Lower lobe of right lung (tissue), 2 donors: ENCODE measurements at regions not wholly inside any gene's neighbourhood (a gene's known extent, or its start where the extent isn't known, plus 50 kb on each side); places are given as distances from the start of the nearest gene placed in this dataset.
"Not testable (repeated sequence)": the region's sequence is repeated elsewhere in the genome, so short reads cannot be mapped to it uniquely, and the experiment has no call there.

Experiments used
- ATAC-seq, 2 donors: fragments of 200-7000 bp; cut with Tn5 transposase; one replicate each; pipeline ENCODE4 v1.9.1; 2020 to 2022; ENCODE audit warnings: mild to moderate bottlenecking in 2 of 2, moderate library complexity in 2 of 2
- DNase-seq: peaks from one replicate; pipeline ENCODE4 v3.0.0-alpha.2; 2020
- H3K27ac ChIP-seq: fragments of 200-600 bp; one replicate; pipeline ENCODE4 v1.8.0; 2022
- H3K27me3 ChIP-seq: fragments of 200-600 bp; one replicate; pipeline ENCODE4 v1.8.0; 2022; ENCODE audit warnings: low read depth
- H3K36me3 ChIP-seq: fragments of 200-600 bp; one replicate; pipeline ENCODE4 v1.8.0; 2022; ENCODE audit warnings: mild to moderate bottlenecking
- H3K4me1 ChIP-seq: fragments of 200-600 bp; one replicate; pipeline ENCODE4 v1.8.0; 2022
- H3K4me3 ChIP-seq: fragments of 200-600 bp; one replicate; pipeline ENCODE4 v1.8.0; 2022; ENCODE audit warnings: mild to moderate bottlenecking
- H3K9me3 ChIP-seq: fragments of 200-600 bp; one replicate; pipeline ENCODE4 v1.8.0; 2022
- intact Hi-C: fragments of 100-400 bp; cut with DNase I; formaldehyde crosslinking; loops from one replicate; pipeline ENCODE4 v1.11.0; 2022
- donor health status: DM: no; HTN: yes; CAD: no; lungs with severe emphysema.

DNA sequence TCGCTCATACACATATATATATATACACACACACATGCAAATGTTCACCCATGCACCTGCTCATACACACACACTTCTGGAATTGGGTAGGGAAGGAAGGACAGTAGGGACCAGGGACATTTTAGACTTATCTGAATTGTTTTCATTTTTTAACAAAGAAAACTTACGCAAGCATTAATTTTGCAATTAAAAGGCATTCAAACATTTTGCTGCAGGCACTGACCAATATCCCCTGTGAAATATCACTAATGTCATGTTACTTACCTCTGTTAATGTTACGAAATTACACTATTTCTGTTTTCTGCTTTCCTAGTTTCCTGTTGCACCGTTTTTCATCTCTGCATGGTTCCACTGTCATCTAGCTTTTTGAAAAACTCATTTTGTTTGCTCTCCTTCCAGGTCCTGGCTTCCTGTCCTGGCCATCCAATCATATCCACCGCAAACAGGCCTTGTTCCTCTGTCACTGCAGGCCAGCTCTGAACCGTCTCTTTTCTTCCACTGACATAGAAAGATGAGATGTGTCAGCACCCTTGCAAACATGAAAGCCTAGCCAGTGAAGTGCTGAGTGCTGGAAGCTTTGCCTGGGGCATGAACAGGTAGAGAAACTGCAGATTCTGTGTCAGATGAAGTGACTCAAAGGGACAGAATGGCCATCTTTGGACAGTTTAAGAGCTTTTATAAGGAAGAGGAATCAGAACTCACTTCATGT is 114.5 kb downstream of the SEPTIN7 start:
- H3K9me3 ChIP-seq, DNase-seq, H3K36me3 ChIP-seq, H3K27ac ChIP-seq, ATAC-seq, H3K27me3 ChIP-seq, H3K4me1 ChIP-seq, H3K4me3 ChIP-seq: not testable (repeated sequence)
- intact Hi-C loops: loop anchor here (10.0 kb wide), 1 partner anchor 59 kb away; no protein-coding TSS in a partner anchor

- not testable (repeated sequence) for DNase-seq, H3K27ac ChIP-seq, ATAC-seq, H3K4me3 ChIP-seq, H3K36me3 ChIP-seq, H3K9me3 ChIP-seq, H3K4me1 ChIP-seq, H3K27me3 ChIP-seq
- intact Hi-C loops: loop anchor here (10.0 kb wide), 1 partner anchor 57 kb away; no protein-coding TSS in a partner anchor
Observed at GRCh38 chr7:35918217-35918616, 117.4 kb downstream of the SEPTIN7 start.

GRCh38 chr7:35919607-35920006 is 118.8 kb downstream of the SEPTIN7 start:
- not testable (repeated sequence) for H3K4me3 ChIP-seq, H3K9me3 ChIP-seq, H3K36me3 ChIP-seq, ATAC-seq, H3K27me3 ChIP-seq, H3K4me1 ChIP-seq, H3K27ac ChIP-seq, DNase-seq
- intact Hi-C loops: loop anchor here (10.0 kb wide), 1 partner anchor 55 kb away; no protein-coding TSS in a partner anchor

DNA sequence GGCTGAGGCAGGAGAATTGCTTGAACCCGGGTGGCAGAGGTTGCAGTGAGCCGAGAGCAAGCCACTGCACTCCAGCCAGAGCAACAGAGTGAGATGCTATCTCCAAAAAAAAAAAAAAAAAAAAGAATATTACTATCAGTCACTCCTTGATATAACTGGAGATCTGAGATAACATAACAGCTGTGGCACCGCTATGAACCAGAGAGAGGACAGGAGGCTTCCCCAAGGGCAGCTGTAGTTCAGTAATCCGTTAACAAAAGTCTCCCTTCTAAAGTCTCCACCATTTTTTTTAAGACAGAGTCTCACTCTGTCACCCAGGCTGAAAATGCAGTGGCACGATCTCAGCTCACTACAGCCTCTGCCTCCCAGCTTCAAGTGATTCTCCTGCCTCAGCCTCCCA is 120.5 kb downstream of the SEPTIN7 start:
- H3K36me3 ChIP-seq, H3K4me3 ChIP-seq, ATAC-seq, intact Hi-C loops, H3K9me3 ChIP-seq, H3K27ac ChIP-seq, H3K4me1 ChIP-seq, DNase-seq, H3K27me3 ChIP-seq: not testable (repeated sequence)

- DNase-seq, H3K4me1 ChIP-seq, H3K36me3 ChIP-seq, intact Hi-C loops, H3K4me3 ChIP-seq, H3K27ac ChIP-seq, H3K27me3 ChIP-seq, H3K9me3 ChIP-seq, ATAC-seq: not testable (repeated sequence)
Observed at GRCh38 chr7:35924668-35925067, 123.8 kb downstream of the SEPTIN7 start.

- H3K27me3 ChIP-seq, H3K9me3 ChIP-seq, H3K4me3 ChIP-seq, ATAC-seq, H3K36me3 ChIP-seq, intact Hi-C loops, H3K4me1 ChIP-seq, H3K27ac ChIP-seq, DNase-seq: not testable (repeated sequence)
Observed at GRCh38 chr7:35926966-35927365, 126.1 kb downstream of the SEPTIN7 start.

- H3K27ac ChIP-seq, H3K27me3 ChIP-seq, H3K36me3 ChIP-seq, H3K4me1 ChIP-seq, intact Hi-C loops, H3K9me3 ChIP-seq, DNase-seq, H3K4me3 ChIP-seq, ATAC-seq: not testable (repeated sequence)
Observed at GRCh38 chr7:35931134-35931533, 130.3 kb downstream of the SEPTIN7 start.

GRCh38 chr7:35931551-35931950 is 130.7 kb downstream of the SEPTIN7 start:
- H3K27me3 ChIP-seq, H3K27ac ChIP-seq, H3K4me1 ChIP-seq, ATAC-seq, H3K9me3 ChIP-seq, intact Hi-C loops, DNase-seq, H3K36me3 ChIP-seq, H3K4me3 ChIP-seq: not testable (repeated sequence)

- H3K4me1 ChIP-seq, ATAC-seq, intact Hi-C loops, DNase-seq, H3K36me3 ChIP-seq, H3K27me3 ChIP-seq, H3K4me3 ChIP-seq, H3K27ac ChIP-seq, H3K9me3 ChIP-seq: not testable (repeated sequence)
Observed at GRCh38 chr7:35940695-35941094, 139.8 kb downstream of the SEPTIN7 start.

DNA sequence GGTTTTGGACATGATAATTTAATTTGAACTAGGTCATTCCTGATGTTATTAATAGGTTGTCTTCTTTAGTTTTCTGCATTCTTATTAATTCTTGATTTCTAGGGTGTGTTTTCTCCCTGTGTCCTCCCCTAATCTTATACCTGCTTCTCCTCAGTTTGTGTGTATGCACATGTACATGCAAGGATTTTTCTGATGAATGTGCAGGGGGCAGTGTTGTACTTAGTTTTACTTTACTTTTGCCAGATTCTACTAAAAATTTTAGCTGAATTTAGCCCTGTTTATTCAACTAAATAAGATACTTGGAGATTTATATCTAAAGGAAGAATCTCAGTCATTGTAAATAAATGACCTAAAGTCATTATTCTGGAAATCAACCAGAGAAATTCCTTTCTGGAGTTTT is 144.8 kb downstream of the SEPTIN7 start:
- H3K9me3 ChIP-seq, H3K4me1 ChIP-seq, H3K36me3 ChIP-seq, ATAC-seq, H3K27me3 ChIP-seq, H3K4me3 ChIP-seq, H3K27ac ChIP-seq, intact Hi-C loops, DNase-seq: not testable (repeated sequence)

DNA sequence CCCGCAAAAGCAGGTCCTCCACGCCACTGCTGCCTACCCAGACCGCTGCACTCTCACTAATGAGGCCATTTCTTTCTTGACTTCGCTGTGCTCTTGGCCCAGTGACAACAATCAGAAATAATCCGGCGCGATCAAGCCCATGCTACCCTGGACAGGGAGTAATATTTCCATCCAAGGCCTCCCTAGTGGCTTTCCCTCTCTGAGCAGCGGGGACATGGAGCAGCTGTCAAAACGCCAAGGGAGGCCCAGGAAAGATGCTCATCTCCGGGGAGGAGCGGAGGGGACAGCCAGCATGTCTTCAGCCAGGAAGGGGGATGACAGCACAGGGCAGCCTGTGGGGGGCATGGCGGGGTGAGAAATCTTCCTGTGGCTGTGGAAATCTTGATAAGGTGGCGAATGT is 154.9 kb downstream of the SEPTIN7 start:
- H3K9me3 ChIP-seq, DNase-seq, ATAC-seq, H3K4me1 ChIP-seq, H3K4me3 ChIP-seq, H3K27ac ChIP-seq, H3K27me3 ChIP-seq, intact Hi-C loops, H3K36me3 ChIP-seq: not testable (repeated sequence)

- DNase-seq, H3K36me3 ChIP-seq, H3K4me1 ChIP-seq, H3K9me3 ChIP-seq, intact Hi-C loops, H3K27me3 ChIP-seq, H3K4me3 ChIP-seq, H3K27ac ChIP-seq, ATAC-seq: not testable (repeated sequence)
Observed at GRCh38 chr7:35956988-35957387, 156.1 kb downstream of the SEPTIN7 start.

DNA sequence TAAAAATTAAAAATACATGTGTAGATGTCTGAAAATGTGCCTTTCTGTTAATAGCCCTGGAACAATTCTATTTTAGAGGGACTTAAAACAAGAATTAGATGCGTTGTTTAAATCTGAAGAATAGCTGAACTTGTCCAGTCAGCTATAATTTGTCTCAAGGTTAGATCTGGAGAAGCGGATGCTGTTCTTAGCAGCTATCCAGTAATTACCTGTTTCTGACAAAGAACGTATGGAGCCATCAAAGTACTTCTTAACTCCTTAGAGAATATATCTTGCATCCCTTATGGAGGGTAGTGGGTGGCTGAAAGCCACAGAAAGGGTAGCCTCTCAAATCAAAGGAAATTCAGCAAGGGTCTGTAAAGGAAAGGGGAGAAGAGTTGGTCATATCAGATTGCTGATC is 160.4 kb downstream of the SEPTIN7 start:
- H3K27ac ChIP-seq, ATAC-seq, H3K27me3 ChIP-seq, H3K4me1 ChIP-seq, intact Hi-C loops, H3K4me3 ChIP-seq, H3K9me3 ChIP-seq, H3K36me3 ChIP-seq, DNase-seq: not testable (repeated sequence)

- DNase-seq, H3K4me3 ChIP-seq, H3K27me3 ChIP-seq, H3K4me1 ChIP-seq, H3K36me3 ChIP-seq, H3K9me3 ChIP-seq, intact Hi-C loops, H3K27ac ChIP-seq, ATAC-seq: not testable (repeated sequence)
Observed at GRCh38 chr7:35962607-35963006, 161.8 kb downstream of the SEPTIN7 start.
